Neural progenitor cell (in vitro differentiated cells): ENCODE measurements at regions not wholly inside any gene's neighbourhood (a gene's known extent, or its start where the extent isn't known, plus 50 kb on each side); places are given as distances from the start of the nearest gene placed in this dataset.

Experiments
- DNase-seq: peaks from one replicate; pipeline ENCODE4 v3.0.0-alpha.2; 2016; ENCODE audit warnings: low spot score
- H2AFZ ChIP-seq: fragments of 200-600 bp; sonication (generic); replicated peaks from 2 replicates; pipeline ENCODE4 v1.6.1; 2016; ENCODE audit warnings: antibody characterized with exemption
- H3F3A ChIP-seq: fragments of 200-600 bp; sonication (generic); 2 replicates; pipeline ENCODE4 v1.6.1; 2016; ENCODE audit warnings: antibody characterized with exemption, low read depth
- H3K27ac ChIP-seq: fragments of 200-600 bp; sonication (generic); 2 replicates; pipeline ENCODE4 v1.5.1; 2016; ENCODE audit warnings: mild to moderate bottlenecking
- H3K27me3 ChIP-seq: fragments of 200-600 bp; sonication (generic); 2 replicates; pipeline ENCODE4 v1.6.1; 2016; ENCODE audit warnings: mild to moderate bottlenecking, moderate library complexity
- H3K36me3 ChIP-seq: fragments of 200-600 bp; sonication (generic); 2 replicates; pipeline ENCODE4 v1.5.1; 2016
- H3K4me1 ChIP-seq: fragments of 200-600 bp; sonication (generic); 2 replicates; pipeline ENCODE4 v1.6.1; 2016; ENCODE audit warnings: mixed run types
- H3K4me2 ChIP-seq: fragments of 200-600 bp; sonication (generic); 2 replicates; pipeline ENCODE4 v1.6.1; 2016
- H3K4me3 ChIP-seq: fragments of 200-600 bp; sonication (generic); 2 replicates; pipeline ENCODE4 v1.5.1; 2016
- H3K79me2 ChIP-seq: fragments of 200-600 bp; sonication (generic); 2 replicates; pipeline ENCODE4 v1.6.1; 2016; ENCODE audit warnings: low read depth
- H3K9ac ChIP-seq: fragments of 200-600 bp; sonication (generic); 2 replicates; pipeline ENCODE4 v1.6.1; 2016
- H3K9me3 ChIP-seq: fragments of 200-600 bp; sonication (generic); 2 replicates; pipeline ENCODE4 v1.5.1; 2016; ENCODE audit warnings: low read depth
- H4K20me1 ChIP-seq: fragments of 200-600 bp; sonication (generic); 2 replicates; pipeline ENCODE4 v1.6.1; 2016; ENCODE audit warnings: low read depth
- H3K27ac Mint-ChIP-seq: 3 replicates; pipeline ENCODE4 v1.8.0; 2021; ENCODE audit warnings: mixed read lengths
- H3K27me3 Mint-ChIP-seq: 2 replicates; pipeline ENCODE4 v1.8.0; 2022; ENCODE audit warnings: low read depth, mild to moderate bottlenecking, inconsistent platforms, moderate library complexity, mixed read lengths; ENCODE audit not compliant: insufficient read depth
- H3K36me3 Mint-ChIP-seq: 3 replicates; pipeline ENCODE4 v1.8.0; 2021; ENCODE audit warnings: mixed read lengths
- H3K4me1 Mint-ChIP-seq: 3 replicates; pipeline ENCODE4 v1.8.0; 2021; ENCODE audit warnings: mixed read lengths
- H3K4me3 Mint-ChIP-seq: 3 replicates; pipeline ENCODE4 v1.8.0; 2021; ENCODE audit warnings: mild to moderate bottlenecking, moderate library complexity, mixed read lengths
- H3K9me3 Mint-ChIP-seq: 3 replicates; pipeline ENCODE4 v1.8.0; 2020; ENCODE audit warnings: mixed read lengths
- EZH2 ChIP-seq: fragments of 200-600 bp; sonication (generic); IDR thresholded peaks from 2 replicates; pipeline ENCODE4 v1.6.1; 2017; ENCODE audit warnings: antibody characterized with exemption, mild to moderate bottlenecking, moderate library complexity
- EZH2phosphoT487 ChIP-seq: fragments of 200-600 bp; sonication (generic); IDR thresholded peaks from 2 replicates; pipeline ENCODE4 v1.6.1; 2017; ENCODE audit warnings: antibody characterized with exemption
- TF ChIP-seq, protein P1 (sequence below): fragments of 200-600 bp; sonication (generic); IDR thresholded peaks from 2 replicates; pipeline ENCODE4 v1.5.1; 2017; ENCODE audit warnings: antibody characterized with exemption, mild to moderate bottlenecking

DNA sequence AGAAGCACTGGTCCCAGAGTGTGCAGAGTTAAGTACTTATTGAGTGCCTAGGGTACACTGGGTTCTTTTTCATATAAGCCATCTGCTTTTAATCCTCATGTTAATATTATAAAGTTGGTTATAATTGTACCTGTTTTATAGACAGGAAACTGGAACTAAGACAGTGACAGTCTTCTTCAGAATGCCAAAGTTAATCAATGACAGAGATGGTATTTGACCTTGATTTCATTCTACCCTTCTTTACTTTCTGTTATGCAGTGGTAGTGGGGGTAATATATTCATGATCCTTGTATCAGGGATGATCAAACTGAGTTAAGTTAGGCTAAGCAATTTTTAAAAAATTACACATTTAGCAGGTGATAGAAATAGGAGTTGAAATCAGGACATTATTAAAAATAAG, 108.6 kb upstream of the GOT2 start:
- no peak for DNase-seq
- H4K20me1 ChIP-seq, result no peaks in the 10 kb centered on the region
- H3K9me3 ChIP-seq, result no peaks in the 10 kb centered on the region
- H3K27ac Mint-ChIP-seq, result no peak overlapping the region
- H3K79me2 ChIP-seq, result no peaks in the 10 kb centered on the region
- H3K36me3 ChIP-seq, result no peaks in the 10 kb centered on the region
- no peak overlapping the region for H2AFZ ChIP-seq
- H3K4me3 ChIP-seq, result no peak overlapping the region
- H3F3A ChIP-seq, result peaks cover 3% of the 10 kb centered on the region
- peaks cover 14% of the 10 kb centered on the region for H3K4me1 ChIP-seq
- H3K27ac ChIP-seq, result no peak overlapping the region
- H3K9me3 Mint-ChIP-seq, result peaks cover 8% of the 10 kb centered on the region
- peaks cover 9% of the 10 kb centered on the region for H3K4me1 Mint-ChIP-seq
- no peaks in the 10 kb centered on the region for H3K27me3 ChIP-seq
- H3K9ac ChIP-seq, result no peak overlapping the region
- no peak overlapping the region for H3K4me2 ChIP-seq
- H3K36me3 Mint-ChIP-seq, result peaks cover 2% of the 10 kb centered on the region
- no peak overlapping the region for H3K4me3 Mint-ChIP-seq
- TF ChIP-seq EZH2 (no peak), EZH2phosphoT487 (no peak)
- TF ChIP-seq, protein P1, sequence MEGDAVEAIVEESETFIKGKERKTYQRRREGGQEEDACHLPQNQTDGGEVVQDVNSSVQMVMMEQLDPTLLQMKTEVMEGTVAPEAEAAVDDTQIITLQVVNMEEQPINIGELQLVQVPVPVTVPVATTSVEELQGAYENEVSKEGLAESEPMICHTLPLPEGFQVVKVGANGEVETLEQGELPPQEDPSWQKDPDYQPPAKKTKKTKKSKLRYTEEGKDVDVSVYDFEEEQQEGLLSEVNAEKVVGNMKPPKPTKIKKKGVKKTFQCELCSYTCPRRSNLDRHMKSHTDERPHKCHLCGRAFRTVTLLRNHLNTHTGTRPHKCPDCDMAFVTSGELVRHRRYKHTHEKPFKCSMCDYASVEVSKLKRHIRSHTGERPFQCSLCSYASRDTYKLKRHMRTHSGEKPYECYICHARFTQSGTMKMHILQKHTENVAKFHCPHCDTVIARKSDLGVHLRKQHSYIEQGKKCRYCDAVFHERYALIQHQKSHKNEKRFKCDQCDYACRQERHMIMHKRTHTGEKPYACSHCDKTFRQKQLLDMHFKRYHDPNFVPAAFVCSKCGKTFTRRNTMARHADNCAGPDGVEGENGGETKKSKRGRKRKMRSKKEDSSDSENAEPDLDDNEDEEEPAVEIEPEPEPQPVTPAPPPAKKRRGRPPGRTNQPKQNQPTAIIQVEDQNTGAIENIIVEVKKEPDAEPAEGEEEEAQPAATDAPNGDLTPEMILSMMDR, result no peak
- H3K27me3 Mint-ChIP-seq, result peaks cover 5% of the 10 kb centered on the region

- H3K79me2 ChIP-seq, result no peaks in the 10 kb centered on the region
- no peak overlapping the region for H3K27ac Mint-ChIP-seq
- H3K27ac ChIP-seq, result no peak overlapping the region
- H3K27me3 Mint-ChIP-seq, result peaks cover 5% of the 10 kb centered on the region
- peaks cover 7% of the 10 kb centered on the region for H3K4me1 Mint-ChIP-seq
- DNase-seq, result no peak
- H3K4me3 ChIP-seq, result no peak overlapping the region
- H3F3A ChIP-seq, result peaks cover 3% of the 10 kb centered on the region
- H3K9me3 Mint-ChIP-seq, result peaks cover 6% of the 10 kb centered on the region
- no peak for TF ChIP-seq EZH2
- TF ChIP-seq EZH2phosphoT487, result no peak
- TF ChIP-seq, protein P1, result no peak
- no peak overlapping the region for H3K4me2 ChIP-seq
- H4K20me1 ChIP-seq, result no peaks in the 10 kb centered on the region
- H3K36me3 Mint-ChIP-seq, result peaks cover 1% of the 10 kb centered on the region
- no peaks in the 10 kb centered on the region for H3K9me3 ChIP-seq
- H3K9ac ChIP-seq, result no peak overlapping the region
- no peaks in the 10 kb centered on the region for H3K27me3 ChIP-seq
- H2AFZ ChIP-seq, result no peak overlapping the region
- peaks cover 14% of the 10 kb centered on the region for H3K4me1 ChIP-seq
- no peaks in the 10 kb centered on the region for H3K36me3 ChIP-seq
- no peak overlapping the region for H3K4me3 Mint-ChIP-seq
Observed at GRCh38 chr16:58842156-58842555, 108.0 kb upstream of the GOT2 start.

DNA sequence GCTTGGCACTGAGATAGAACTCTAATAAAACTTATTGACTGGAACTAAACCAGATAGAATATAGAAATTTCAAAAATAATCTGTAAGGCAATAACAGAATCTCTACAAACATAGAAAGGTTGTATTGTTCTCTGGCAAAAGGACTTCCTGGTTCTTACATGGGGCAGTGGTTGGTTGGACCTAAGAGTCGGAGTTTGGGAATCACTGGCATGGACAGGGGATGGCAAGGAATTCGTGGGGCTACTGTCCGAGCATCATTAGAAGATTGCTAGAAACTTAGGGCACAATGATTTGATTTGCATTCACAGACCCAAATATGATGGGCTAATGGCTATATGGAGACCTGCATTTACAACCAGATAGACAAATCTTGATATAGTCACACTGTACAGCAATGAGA, 103.8 kb upstream of the GOT2 start:
- Histone ChIP-seq H3K79me2 (no peaks in the 10 kb centered on the region), H4K20me1 (no peaks in the 10 kb centered on the region), H3K36me3 (no peaks in the 10 kb centered on the region), H3K9ac (no peak overlapping the region), H3K4me1 (no peaks in the 10 kb centered on the region), H3K27me3 (no peaks in the 10 kb centered on the region), H3K27ac (no peak overlapping the region), H3K4me2 (no peak overlapping the region), H3F3A (no peaks in the 10 kb centered on the region), H3K9me3 (no peaks in the 10 kb centered on the region), H2AFZ (no peak overlapping the region), H3K4me3 (no peak overlapping the region)
- Mint-ChIP-seq H3K4me3 (no peak overlapping the region), H3K36me3 (no peaks in the 10 kb centered on the region), H3K27ac (no peak overlapping the region), H3K4me1 (no peaks in the 10 kb centered on the region), H3K27me3 (peaks cover 2% of the 10 kb centered on the region), H3K9me3 (peaks cover 5% of the 10 kb centered on the region)
- TF ChIP-seq, protein P1, result no peak
- TF ChIP-seq EZH2 (no peak), EZH2phosphoT487 (no peak)
- DNase-seq, result no peak
